ENCODE measurements at regions not wholly inside any gene's neighbourhood (a gene's known extent, or its start where the extent isn't known, plus 50 kb on each side); places are given as distances from the start of the nearest gene placed in this dataset.

GRCh38 chr3:30538791-30539190, 67.6 kb upstream of the TGFBR2 start:
- Histone ChIP-seq H3K23me2 (ENCODE audit: low read depth, low read length) (no peaks in the 10 kb centered on the region), H3K4me3 (ENCODE audit: extremely low read depth in 1 of 4, insufficient read depth in 2 of 4, low read depth in 3 of 4, low read length in 4 of 4) (no peak overlapping the region), H3K23ac (ENCODE audit: insufficient read length) (no peak overlapping the region), H3K27me3 (replicated peaks in 1 of 4; ENCODE audit: control insufficient read depth in 3 of 4, extremely low read depth in 1 of 4, insufficient read depth in 3 of 4, low read length in 3 of 4) (no peaks in the 10 kb centered on the region), H2BK5ac (ENCODE audit: low read depth, low read length) (no peak overlapping the region), H4K8ac (ENCODE audit: extremely low read depth, insufficient read depth, low read length) (no peak overlapping the region), H2BK15ac (ENCODE audit: low read length) (no peak overlapping the region), H2AK5ac (ENCODE audit: low read depth, low read length) (no peak overlapping the region), H3K9me3 (ENCODE audit: insufficient read depth in 2 of 2, low read depth in 1 of 2, low read length in 1 of 2) (no peaks in the 10 kb centered on the region), H3K79me2 (ENCODE audit: control insufficient read depth in 1 of 2, insufficient read depth in 2 of 2, low read length in 2 of 2) (no peaks in the 10 kb centered on the region), H3K36me3 (ENCODE audit: control insufficient read depth in 2 of 4, insufficient read depth in 4 of 4, low read length in 3 of 4) (no peaks in the 10 kb centered on the region), H2BK120ac (replicated peaks; ENCODE audit: low read depth, low read length) (no peak overlapping the region), H2AFZ (ENCODE audit: low read length) (no peak overlapping the region), H3K56ac (replicated peaks; ENCODE audit: insufficient read length, low read depth, low read length) (no peak overlapping the region), H4K5ac (ENCODE audit: insufficient read length, low read depth, low read length) (no peak overlapping the region), H3K18ac (ENCODE audit: extremely low read depth, low read length) (no peak overlapping the region), H3K4ac (replicated peaks; ENCODE audit: insufficient read length, low read depth, low read length) (no peak overlapping the region), H2BK12ac (ENCODE audit: low read depth, low read length) (no peak overlapping the region), H3K14ac (ENCODE audit: insufficient read length) (no peak overlapping the region), H3K4me1 (replicated peaks in 1 of 4; ENCODE audit: control insufficient read depth in 3 of 4, insufficient read depth in 4 of 4, low read length in 3 of 4) (no peaks in the 10 kb centered on the region), H3K4me2 (ENCODE audit: insufficient read depth in 1 of 2, low read depth in 2 of 2, low read length in 2 of 2) (no peak overlapping the region), H3K79me1 (ENCODE audit: low read depth, low read length) (no peaks in the 10 kb centered on the region), H3K27ac (ENCODE audit: low read depth, low read length) (no peak overlapping the region), H4K91ac (replicated peaks; ENCODE audit: insufficient read length, low read length) (no peak overlapping the region), H3K9ac (replicated peaks in 1 of 4; ENCODE audit: extremely low read depth in 1 of 4, low read depth in 3 of 4, low read length in 3 of 4) (no peak overlapping the region), H2BK20ac (ENCODE audit: low read length) (no peak overlapping the region), H4K20me1 (replicated peaks in 1 of 2; ENCODE audit: control insufficient read depth in 1 of 2, insufficient read depth in 2 of 2, low read length in 2 of 2) (no peaks in the 10 kb centered on the region)
- ChIA-PET CTCF (ENCODE audit: partially characterized antibody) (interaction anchor here (0.7 kb wide), 1 partner anchor 11 kb away, joined by 3 read pairs; no protein-coding TSS in a partner anchor), POLR2A (ENCODE audit: partially characterized antibody) (no interaction called here)
- FAIRE-seq (no peak), DNase-seq (ENCODE audit: low read depth in 1 of 2, low spot score in 2 of 2) (no peak)
- 93% methylated on average over 1 of the region's 1 CpG; no CpG with 5 or more reads in 1 of the 2 experiments for WGBS, 2 experiments (ENCODE audit: extremely low coverage in 1 of 2, insufficient coverage in 1 of 2, insufficient read length in 1 of 2, insufficient replicate concordance in 2 of 2, low coverage in 1 of 2, low lambda C conversion rate in 2 of 2, missing lambda C conversion rate in 1 of 2)
- TF ChIP-seq KDM5A (IDR thresholded peaks at IDR 0.05; ENCODE audit: low read length) (no peak), TEAD4 (IDR thresholded peaks at IDR 0.05; ENCODE audit: low read depth, low read length) (no peak), ATF3 (IDR thresholded peaks at IDR 0.05; ENCODE audit: insufficient read depth, low read depth, low read length) (no peak), SIRT6 (IDR thresholded peaks at IDR 0.05; ENCODE audit: low read length) (no peak)
